ENCODE measurements at regions not wholly inside any gene's neighbourhood (a gene's known extent, or its start where the extent isn't known, plus 50 kb on each side); places are given as distances from the start of the nearest gene placed in this dataset.

DNA sequence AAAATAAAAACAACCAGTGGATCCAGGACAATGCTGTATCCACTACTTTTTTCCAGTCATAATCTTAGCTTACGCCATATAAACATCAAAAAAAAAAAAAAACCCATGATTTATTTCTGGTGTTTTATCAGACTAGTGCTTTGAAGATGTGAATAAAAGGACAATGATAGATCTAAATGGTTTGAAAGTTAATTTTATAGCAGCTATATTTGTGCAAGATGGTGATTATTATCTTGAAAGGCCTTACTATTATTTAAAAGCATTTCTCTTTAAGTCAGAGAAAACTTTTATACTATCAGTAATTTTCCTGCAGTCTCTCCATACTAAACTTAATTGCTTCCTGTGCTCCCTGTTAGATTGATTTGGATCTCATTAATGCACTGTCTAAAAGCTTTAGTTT lies 670.3 kb downstream of the TBL1XR1 start:
- Histone ChIP-seq H3K27me3 (ENCODE audit: control insufficient read depth, extremely low read depth, insufficient read depth, low read length) (no peaks in the 10 kb centered on the region), H3K4me2 (ENCODE audit: control insufficient read depth, extremely low read depth, insufficient read depth, low read depth, low read length) (no peak overlapping the region), H3K9me1 (ENCODE audit: control insufficient read depth, extremely low read depth, insufficient read depth, low read length) (no peaks in the 10 kb centered on the region), H3K27ac (ENCODE audit: control insufficient read depth, insufficient read depth, low read length) (no peak overlapping the region), H3K36me3 (ENCODE audit: control insufficient read depth in 2 of 2, extremely low read depth in 1 of 2, insufficient read depth in 2 of 2, low read length in 2 of 2) (no peaks in the 10 kb centered on the region), H3K4me1 (ENCODE audit: control insufficient read depth, extremely low read depth, insufficient read depth, low read length) (no peaks in the 10 kb centered on the region), H3K79me2 (ENCODE audit: control insufficient read depth, insufficient read depth, low read length) (no peaks in the 10 kb centered on the region), H3K9me3 (ENCODE audit: control insufficient read depth, low read depth, low read length) (no peaks in the 10 kb centered on the region), H4K20me1 (ENCODE audit: control insufficient read depth, extremely low read depth, insufficient read depth, low read length) (no peaks in the 10 kb centered on the region), H3K9ac (ENCODE audit: control insufficient read depth, extremely low read depth, insufficient read depth, low read length) (no peak overlapping the region), H3K4me3 (ENCODE audit: control insufficient read depth in 2 of 3, extremely low read depth in 1 of 3, insufficient read depth in 2 of 3, low read depth in 1 of 3, low read length in 3 of 3) (no peak overlapping the region), H2AFZ (ENCODE audit: control insufficient read depth, low read length) (no peak overlapping the region)
- TF ChIP-seq EZH2 (IDR thresholded peaks at IDR 0.05; ENCODE audit: low read length) = no peak
- TF ChIP-seq, protein P1, sequence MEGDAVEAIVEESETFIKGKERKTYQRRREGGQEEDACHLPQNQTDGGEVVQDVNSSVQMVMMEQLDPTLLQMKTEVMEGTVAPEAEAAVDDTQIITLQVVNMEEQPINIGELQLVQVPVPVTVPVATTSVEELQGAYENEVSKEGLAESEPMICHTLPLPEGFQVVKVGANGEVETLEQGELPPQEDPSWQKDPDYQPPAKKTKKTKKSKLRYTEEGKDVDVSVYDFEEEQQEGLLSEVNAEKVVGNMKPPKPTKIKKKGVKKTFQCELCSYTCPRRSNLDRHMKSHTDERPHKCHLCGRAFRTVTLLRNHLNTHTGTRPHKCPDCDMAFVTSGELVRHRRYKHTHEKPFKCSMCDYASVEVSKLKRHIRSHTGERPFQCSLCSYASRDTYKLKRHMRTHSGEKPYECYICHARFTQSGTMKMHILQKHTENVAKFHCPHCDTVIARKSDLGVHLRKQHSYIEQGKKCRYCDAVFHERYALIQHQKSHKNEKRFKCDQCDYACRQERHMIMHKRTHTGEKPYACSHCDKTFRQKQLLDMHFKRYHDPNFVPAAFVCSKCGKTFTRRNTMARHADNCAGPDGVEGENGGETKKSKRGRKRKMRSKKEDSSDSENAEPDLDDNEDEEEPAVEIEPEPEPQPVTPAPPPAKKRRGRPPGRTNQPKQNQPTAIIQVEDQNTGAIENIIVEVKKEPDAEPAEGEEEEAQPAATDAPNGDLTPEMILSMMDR (optimal IDR thresholded peaks at IDR 0.05 in 1 of 3, IDR thresholded peaks at IDR 0.05 in 1 of 3, conservative IDR thresholded peaks at IDR 0.05 in 1 of 3; ENCODE audit: extremely low read depth in 1 of 3, insufficient read depth in 2 of 3, low read length in 3 of 3) = no peak
- no peak for DNase-seq (ENCODE audit: low read depth, low spot score)
- no peak for FAIRE-seq
- dilution Hi-C loops (cut with MboI; ENCODE audit: extremely low pct_ligation_motif_present, low sequenced_read_pairs) = no loop called here

- Histone ChIP-seq H3K27ac (ENCODE audit: control insufficient read depth, insufficient read depth, low read length) (no peak overlapping the region), H3K9ac (ENCODE audit: control insufficient read depth, extremely low read depth, insufficient read depth, low read length) (no peak overlapping the region), H3K4me3 (ENCODE audit: control insufficient read depth in 2 of 3, extremely low read depth in 1 of 3, insufficient read depth in 2 of 3, low read depth in 1 of 3, low read length in 3 of 3) (no peak overlapping the region), H3K79me2 (ENCODE audit: control insufficient read depth, insufficient read depth, low read length) (no peaks in the 10 kb centered on the region), H3K36me3 (ENCODE audit: control insufficient read depth in 2 of 2, extremely low read depth in 1 of 2, insufficient read depth in 2 of 2, low read length in 2 of 2) (no peaks in the 10 kb centered on the region), H4K20me1 (ENCODE audit: control insufficient read depth, extremely low read depth, insufficient read depth, low read length) (no peaks in the 10 kb centered on the region), H3K4me1 (ENCODE audit: control insufficient read depth, extremely low read depth, insufficient read depth, low read length) (no peaks in the 10 kb centered on the region), H3K27me3 (ENCODE audit: control insufficient read depth, extremely low read depth, insufficient read depth, low read length) (no peaks in the 10 kb centered on the region), H2AFZ (ENCODE audit: control insufficient read depth, low read length) (no peak overlapping the region), H3K9me3 (ENCODE audit: control insufficient read depth, low read depth, low read length) (no peaks in the 10 kb centered on the region), H3K9me1 (ENCODE audit: control insufficient read depth, extremely low read depth, insufficient read depth, low read length) (no peaks in the 10 kb centered on the region), H3K4me2 (ENCODE audit: control insufficient read depth, extremely low read depth, insufficient read depth, low read depth, low read length) (no peak overlapping the region)
- TF ChIP-seq, protein P1 (optimal IDR thresholded peaks at IDR 0.05 in 1 of 3, IDR thresholded peaks at IDR 0.05 in 1 of 3, conservative IDR thresholded peaks at IDR 0.05 in 1 of 3; ENCODE audit: extremely low read depth in 1 of 3, insufficient read depth in 2 of 3, low read length in 3 of 3) = no peak
- TF ChIP-seq EZH2 (IDR thresholded peaks at IDR 0.05; ENCODE audit: low read length) = no peak
- dilution Hi-C loops (cut with MboI; ENCODE audit: extremely low pct_ligation_motif_present, low sequenced_read_pairs) = no loop called here
- FAIRE-seq = no peak
- DNase-seq (ENCODE audit: low read depth, low spot score) = no peak
These were observed 671.1 kb downstream of the TBL1XR1 start for GRCh38 chr3:176526225-176526624.
